CD4-positive, alpha-beta T cell treated with Interleukin-10 for 1 hour (primary cell): ENCODE measurements at regions not wholly inside any gene's neighbourhood (a gene's known extent, or its start where the extent isn't known, plus 50 kb on each side); places are given as distances from the start of the nearest gene placed in this dataset.

Experiments
- DNase-seq: peaks from one replicate; pipeline ENCODE4 v3.0.0-alpha.2; 2020

- DNase-seq = no peak
Observed at GRCh38 chr1:59066236-59066635, 230.7 kb upstream of the FGGY start.

GRCh38 chr1:59070610-59071009 is 226.3 kb upstream of the FGGY start:
- no peak for DNase-seq

GRCh38 chr1:59071289-59071688 is 225.6 kb upstream of the FGGY start:
- DNase-seq = no peak

- DNase-seq = peak; percentile 31
Observed at GRCh38 chr1:59071876-59072582, 224.9 kb upstream of the FGGY start.

- no peak for DNase-seq
Observed at GRCh38 chr1:59072583-59072947, 224.3 kb upstream of the FGGY start.

GRCh38 chr1:59074598-59074997 is 222.3 kb upstream of the FGGY start:
- DNase-seq = no peak

- no peak for DNase-seq
Observed at GRCh38 chr1:59075021-59075420, 221.9 kb upstream of the FGGY start.

GRCh38 chr1:59076612-59077011 is 220.3 kb upstream of the FGGY start:
- DNase-seq = no peak

GRCh38 chr1:59077466-59078069 is 219.3 kb upstream of the FGGY start:
- no peak for DNase-seq

GRCh38 chr1:59078070-59078800 is 218.7 kb upstream of the FGGY start:
- DNase-seq = no peak

- no peak for DNase-seq
Observed at GRCh38 chr1:59078866-59079265, 218.0 kb upstream of the FGGY start.

- DNase-seq = no peak
Observed at GRCh38 chr1:59079434-59080140, 217.3 kb upstream of the FGGY start.

- no peak for DNase-seq
Observed at GRCh38 chr1:59081181-59081580, 215.7 kb upstream of the FGGY start.

GRCh38 chr1:59081795-59082194 is 215.1 kb upstream of the FGGY start:
- no peak for DNase-seq

- no peak for DNase-seq
Observed at GRCh38 chr1:59083946-59084865, 212.7 kb upstream of the FGGY start.

GRCh38 chr1:59085101-59085500 is 211.8 kb upstream of the FGGY start:
- DNase-seq = no peak

GRCh38 chr1:59089036-59089798 is 207.7 kb upstream of the FGGY start:
- DNase-seq = no peak

GRCh38 chr1:59089922-59090457 is 206.9 kb upstream of the FGGY start:
- no peak for DNase-seq

GRCh38 chr1:59092126-59092525 is 204.8 kb upstream of the FGGY start:
- no peak for DNase-seq

GRCh38 chr1:59094001-59094400 is 202.9 kb upstream of the FGGY start:
- DNase-seq = no peak

- no peak for DNase-seq
Observed at GRCh38 chr1:59096501-59096900, 200.4 kb upstream of the FGGY start.
